22Rv1 (cell line): ENCODE measurements at regions not wholly inside any gene's neighbourhood (a gene's known extent, or its start where the extent isn't known, plus 50 kb on each side); places are given as distances from the start of the nearest gene placed in this dataset.

Source experiments
- ZFX ChIP-seq: fragments of 450-650 bp; IDR thresholded peaks from 2 replicates; pipeline ENCODE4 v1.6.1; 2017; ENCODE audit warnings: antibody characterized with exemption, borderline replicate concordance
- TF ChIP-seq, protein P1 (sequence below): fragments of 450-650 bp; IDR thresholded peaks from 2 replicates; pipeline ENCODE4 v1.5.1; 2017; ENCODE audit warnings: mild to moderate bottlenecking

DNA sequence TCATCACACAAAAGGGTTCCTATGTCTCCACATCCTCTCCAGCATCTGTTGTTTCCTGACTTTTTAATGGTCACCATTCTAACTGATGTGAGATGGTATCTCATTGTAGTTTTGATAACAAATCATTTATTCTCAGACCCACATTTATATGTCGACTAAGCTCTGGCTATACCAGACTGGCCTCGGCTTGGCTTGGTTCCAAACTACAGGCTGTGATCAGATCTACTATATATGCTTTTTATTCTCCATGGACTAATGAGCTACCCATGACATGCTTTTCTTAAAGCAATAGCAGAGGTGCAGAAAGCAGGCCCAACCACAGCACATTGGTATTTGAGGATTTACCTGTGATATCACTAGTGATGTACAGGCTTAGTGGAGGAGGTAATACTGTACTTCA is 139.8 kb upstream of the PGR start:
- TF ChIP-seq, protein P1, sequence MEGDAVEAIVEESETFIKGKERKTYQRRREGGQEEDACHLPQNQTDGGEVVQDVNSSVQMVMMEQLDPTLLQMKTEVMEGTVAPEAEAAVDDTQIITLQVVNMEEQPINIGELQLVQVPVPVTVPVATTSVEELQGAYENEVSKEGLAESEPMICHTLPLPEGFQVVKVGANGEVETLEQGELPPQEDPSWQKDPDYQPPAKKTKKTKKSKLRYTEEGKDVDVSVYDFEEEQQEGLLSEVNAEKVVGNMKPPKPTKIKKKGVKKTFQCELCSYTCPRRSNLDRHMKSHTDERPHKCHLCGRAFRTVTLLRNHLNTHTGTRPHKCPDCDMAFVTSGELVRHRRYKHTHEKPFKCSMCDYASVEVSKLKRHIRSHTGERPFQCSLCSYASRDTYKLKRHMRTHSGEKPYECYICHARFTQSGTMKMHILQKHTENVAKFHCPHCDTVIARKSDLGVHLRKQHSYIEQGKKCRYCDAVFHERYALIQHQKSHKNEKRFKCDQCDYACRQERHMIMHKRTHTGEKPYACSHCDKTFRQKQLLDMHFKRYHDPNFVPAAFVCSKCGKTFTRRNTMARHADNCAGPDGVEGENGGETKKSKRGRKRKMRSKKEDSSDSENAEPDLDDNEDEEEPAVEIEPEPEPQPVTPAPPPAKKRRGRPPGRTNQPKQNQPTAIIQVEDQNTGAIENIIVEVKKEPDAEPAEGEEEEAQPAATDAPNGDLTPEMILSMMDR, result no peak
- TF ChIP-seq ZFX, result no peak
